Amniotic stem cell (primary cell): ENCODE measurements at regions not wholly inside any gene's neighbourhood (a gene's known extent, or its start where the extent isn't known, plus 50 kb on each side); places are given as distances from the start of the nearest gene placed in this dataset.
"Not testable (repeated sequence)": the region's sequence is repeated elsewhere in the genome, so short reads cannot be mapped to it uniquely, and the experiment has no call there.

ENCODE experiments used
- DNase-seq: peaks from one replicate; lab custom pipeline; 2025; lab: John Stamatoyannopoulos, UW

DNA sequence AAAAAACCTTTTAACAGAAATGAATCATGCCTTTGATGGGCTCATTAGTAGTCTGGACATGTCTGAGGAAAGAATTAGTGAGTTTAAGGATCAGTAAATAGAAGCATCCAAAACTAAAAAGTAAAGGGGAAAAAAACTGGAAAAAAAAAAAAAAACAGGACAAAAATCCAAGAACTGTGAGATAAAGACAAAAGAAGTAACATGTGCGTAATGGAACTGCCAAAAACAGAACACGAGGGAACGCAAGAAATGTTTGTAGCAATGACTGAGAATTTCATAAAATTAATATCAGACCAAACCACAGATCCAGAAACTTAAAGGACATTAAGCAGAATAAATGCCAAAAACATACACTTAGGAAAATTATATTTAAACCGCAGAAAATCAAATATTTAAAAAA is 77.4 kb downstream of the MS4A13 start:
- no peak for DNase-seq

DNA sequence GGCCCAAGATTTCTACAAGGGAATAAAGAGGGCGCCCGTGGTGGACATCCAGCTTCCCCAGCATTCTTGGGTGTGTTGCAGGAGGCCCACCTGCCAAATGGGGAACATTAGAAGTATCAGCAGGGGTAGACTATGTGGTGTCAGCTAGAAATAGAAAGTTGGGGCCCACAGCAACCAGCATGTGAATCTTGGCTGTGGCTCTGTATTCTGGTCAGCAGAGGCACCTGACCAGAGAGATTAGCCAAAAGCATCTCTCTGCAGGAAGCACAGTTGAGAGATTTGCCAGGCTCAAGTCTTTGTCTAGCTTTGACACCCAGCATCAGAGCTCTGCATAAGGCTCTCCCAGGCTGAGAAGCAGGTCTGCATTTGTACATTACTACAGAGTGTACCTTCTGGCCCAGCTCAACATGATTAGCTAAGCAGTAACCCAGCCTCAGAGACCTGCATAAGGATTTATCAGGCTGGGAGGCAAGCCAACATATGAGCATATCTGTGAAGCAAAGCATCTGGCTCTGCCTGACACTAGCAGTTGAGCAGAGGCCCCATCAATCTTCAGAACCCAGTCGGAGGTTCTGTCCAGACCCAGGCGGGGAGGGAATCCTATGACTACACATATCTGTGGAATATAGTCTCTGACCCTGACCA is 79.9 kb downstream of the MS4A13 start:
- no peak for DNase-seq

DNA sequence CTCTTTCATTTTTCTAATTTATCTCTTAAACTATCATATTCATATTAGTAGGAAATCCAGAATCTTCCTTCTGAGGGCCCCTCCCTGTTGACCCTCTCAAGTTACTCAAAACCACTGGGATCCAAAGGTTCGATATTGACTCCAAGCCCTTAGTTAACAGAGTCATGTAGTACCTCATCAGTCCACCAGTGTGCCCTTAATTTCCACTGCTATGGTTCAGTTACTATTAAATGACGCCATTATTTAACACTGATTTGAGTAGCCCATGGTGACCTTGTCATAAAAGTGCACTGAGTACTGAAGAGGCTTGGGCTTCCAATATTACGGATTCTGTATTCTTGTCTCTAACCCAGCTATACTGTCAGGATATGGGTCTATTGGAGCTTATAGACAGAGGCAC is 91.9 kb upstream of the MS4A8 start:
- no peak for DNase-seq

DNA sequence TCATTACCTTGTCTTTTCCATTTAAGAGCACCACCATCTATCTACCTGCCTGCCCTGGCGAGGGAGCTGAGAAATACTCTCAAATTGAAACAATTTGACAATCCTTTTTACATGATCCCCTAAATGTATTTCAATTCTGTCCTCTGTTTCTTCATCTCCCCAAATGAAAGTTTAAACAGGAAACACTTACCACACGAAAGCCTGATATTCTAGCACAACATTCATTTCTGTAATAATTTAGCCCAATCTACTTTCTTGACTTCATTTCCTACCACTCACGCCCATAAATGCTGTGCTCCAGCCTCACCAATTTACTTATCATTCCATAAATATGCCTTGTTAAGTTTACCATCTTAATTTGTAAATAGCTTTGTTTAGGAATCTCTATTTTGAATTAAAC is 89.8 kb upstream of the MS4A8 start:
- DNase-seq = no peak

DNA sequence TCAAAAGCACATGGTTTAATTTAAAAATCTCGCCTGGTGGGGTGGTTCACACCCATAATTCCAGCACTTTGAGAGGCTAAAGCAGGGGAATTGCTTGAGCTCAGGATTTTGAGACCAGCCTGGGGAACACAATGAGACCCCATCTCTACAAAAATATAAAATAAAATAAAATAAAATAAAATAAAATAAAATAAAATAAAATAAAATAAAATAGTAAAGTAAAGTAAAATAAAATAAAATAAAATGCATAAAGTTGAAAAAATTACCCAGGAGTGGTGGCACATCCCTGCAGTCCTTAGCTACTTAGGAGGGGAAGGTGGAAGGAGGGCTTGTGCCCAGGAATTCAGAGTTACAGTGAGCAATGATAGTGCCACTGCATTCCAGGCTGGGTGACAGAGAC is 88.7 kb upstream of the MS4A8 start:
- no peak for DNase-seq

DNA sequence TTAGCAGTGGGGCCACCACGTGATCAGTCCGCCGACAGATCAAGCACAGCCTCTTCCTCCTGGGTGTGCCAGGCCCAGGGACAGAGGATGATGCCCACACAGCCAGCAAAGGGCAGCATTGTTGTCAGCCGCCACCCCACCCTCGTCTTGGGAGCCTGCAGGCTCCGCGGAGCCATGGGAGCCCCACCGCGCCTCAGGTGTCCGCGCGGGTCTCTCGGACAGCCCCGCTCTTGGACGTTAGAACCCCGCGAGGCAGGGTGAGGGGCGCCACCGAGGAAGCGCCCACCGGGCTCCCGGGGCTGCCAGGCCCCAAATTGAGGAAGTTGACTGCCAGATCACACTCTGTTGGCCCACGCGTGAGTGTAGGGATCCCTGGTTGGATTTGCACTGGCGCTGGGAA is 83.9 kb upstream of the MS4A8 start:
- DNase-seq = no peak

DNA sequence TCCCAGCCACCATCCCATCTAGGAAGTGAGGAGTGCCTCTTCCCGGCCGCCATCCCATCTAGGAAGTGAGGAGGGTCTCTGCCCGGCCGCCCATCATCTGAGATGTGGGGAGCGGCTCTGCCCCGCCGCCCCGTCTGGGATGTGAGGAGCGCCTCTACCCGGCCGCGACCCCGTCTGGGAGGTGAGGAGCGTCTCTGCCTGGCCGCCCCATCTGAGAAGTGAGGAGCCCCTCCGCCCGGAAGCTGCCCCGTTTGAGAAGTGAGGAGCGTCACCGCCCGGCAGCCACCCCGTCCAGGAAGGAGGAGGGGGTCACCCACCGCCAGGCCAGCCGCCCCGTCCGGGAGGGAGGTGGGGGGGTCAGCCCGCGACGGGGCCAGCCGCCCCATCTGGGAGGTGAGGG is 77.5 kb upstream of the MS4A8 start:
- DNase-seq = not testable (repeated sequence)

DNA sequence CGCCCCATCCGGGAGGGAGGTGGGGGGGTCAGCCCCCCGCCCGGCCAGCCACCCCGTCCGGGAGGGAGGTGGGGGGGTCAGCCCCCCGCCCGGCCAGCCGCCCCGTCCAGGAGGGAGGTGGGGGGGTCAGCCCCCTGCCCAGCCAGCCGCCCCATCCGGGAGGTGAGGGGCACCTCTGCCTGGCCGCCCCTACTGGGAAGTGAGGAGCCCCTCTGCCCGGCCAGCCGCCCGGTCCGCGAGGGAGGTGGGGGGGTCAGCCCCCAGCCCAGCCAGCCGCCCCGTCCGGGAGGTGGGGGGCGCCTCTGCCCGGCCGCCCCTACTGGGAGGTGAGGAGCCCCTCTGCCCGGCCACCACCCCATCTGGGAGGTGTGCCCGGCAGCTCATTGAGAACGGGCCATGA is 76.6 kb upstream of the MS4A8 start:
- not testable (repeated sequence) for DNase-seq

DNA sequence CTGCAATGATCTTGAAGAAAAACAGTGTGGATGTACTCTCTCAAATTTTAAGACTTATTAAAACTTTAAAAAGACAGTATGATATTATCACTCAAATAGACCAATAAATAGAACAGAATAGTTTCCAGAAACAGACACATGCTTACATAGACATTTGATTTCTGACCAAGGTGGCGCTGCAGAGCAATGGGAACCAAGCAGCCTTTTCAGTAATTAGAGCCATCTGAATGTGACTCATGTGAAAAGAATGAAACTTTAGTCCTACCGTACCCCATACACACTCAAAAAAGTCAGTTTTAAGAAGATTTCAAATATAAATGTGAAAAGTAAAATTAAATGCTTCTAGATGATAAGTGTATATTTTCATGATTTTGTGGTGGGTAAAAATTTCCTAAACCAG is 74.2 kb upstream of the MS4A8 start:
- peak; percentile 5 for DNase-seq

DNA sequence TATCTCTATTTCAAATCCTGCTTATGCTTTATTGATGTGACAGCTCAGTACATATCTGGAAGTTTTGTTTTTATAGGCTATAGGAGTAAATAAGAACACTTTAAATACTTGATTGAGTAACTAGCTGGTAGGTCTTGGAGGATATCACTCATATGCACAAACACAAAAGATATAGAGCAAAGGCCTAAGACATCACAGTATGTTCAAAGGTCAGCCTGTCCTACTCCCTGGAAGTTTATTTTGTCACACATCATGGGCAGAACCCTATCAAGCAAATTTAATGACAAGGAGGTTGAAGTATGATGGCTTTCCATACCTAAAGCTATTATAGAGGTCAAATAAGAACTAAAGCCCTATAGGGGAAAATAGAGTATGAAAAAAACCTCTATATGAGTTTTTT is 70.0 kb upstream of the MS4A8 start:
- DNase-seq = no peak

DNA sequence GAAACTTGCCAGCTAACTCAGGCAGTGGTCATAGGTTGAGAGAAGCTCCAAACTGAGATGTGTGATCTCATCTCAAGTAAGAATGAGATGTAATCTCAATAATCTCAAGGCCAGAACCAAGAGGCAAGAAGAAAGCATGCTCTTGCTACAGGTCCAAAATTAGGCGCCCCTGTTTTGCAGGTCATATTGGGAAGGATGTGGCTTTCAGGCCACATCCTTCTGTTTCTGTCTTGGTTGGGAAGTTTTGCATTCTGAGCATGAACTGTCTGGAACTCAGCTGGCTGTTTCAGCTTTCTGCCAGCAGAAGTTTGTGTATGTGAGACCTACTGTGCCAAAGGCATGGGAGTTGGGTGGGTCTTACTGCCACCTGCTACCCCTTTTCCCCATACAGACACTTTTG is 67.5 kb upstream of the MS4A8 start:
- no peak for DNase-seq

DNA sequence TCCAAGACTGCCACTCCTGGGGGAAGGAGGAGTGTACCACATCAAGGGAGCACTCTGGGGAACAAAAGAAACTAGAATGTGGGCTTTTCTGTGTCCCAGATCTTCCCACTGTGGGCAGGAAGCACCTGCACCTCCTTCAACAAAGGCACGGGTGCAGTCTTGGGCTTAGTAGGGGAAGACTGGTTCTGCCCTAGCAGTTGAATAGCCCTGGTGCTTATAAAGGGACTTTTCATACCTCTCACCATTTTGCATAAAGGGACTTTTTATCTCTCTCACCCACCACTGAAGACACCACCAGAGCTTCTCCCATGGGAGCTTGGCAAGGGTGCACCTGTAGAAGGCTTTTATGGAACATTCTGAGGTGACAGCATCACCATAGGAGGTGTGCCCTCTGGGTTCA is 65.8 kb upstream of the MS4A8 start:
- no peak for DNase-seq

DNA sequence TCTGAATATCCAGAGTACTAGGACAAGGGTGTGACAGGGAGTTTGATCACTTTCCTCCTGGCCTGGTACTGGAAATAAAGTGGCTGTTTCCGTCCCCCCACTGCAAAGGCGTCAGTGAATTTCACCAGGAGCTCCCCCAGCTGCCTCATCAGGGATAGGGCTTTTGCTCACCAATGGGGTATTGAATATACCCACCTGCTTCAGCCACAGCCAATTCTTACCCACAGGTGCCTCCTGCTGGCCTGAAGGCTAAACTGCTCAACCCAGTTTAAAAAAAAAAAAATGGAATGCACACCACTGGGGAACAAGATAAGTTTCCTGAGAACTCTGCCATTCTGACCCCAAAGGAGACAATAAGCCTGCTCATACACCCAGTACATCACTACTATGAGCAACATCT is 65.3 kb upstream of the MS4A8 start:
- DNase-seq = no peak

DNA sequence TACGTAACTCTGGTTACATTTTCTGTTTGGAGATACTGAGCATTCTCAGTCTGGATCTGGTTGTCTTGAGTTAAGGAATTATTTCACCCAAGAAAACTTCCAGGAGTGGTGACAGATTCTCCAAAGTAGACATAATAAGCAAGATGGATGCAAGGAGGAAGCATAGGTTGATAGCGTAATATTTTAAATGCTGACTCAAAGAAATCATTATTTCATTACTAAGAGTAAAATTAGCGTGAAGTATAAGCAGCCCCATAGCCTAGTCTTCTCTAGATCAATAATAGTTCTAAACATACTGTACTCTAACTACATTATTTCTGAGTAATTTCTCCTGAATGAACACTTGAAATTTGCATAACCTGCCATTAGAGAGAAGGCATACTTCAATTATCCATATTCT is 57.5 kb upstream of the MS4A8 start:
- no peak for DNase-seq

DNA sequence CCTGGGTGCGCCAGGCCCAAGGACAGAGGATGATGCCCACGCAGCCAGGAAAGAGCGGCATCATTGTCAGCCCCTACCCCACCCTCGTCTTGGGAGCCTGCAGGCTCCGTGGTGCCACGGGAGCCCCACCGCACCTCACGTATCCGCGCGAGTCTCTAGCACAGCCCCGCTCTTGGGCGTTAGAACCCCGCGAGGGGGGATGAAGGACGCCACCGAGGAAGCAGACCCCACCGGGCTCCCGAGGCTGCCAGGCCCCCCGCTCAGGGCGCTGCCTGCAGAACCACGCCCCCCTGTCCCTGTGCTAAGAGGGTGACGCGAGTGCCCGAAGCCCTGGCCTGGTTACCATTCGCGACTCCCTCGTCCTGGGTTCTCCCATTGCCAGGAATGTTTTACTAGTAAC is 52.3 kb upstream of the MS4A8 start:
- DNase-seq = no peak
